Stimulated activated CD8-positive, alpha-beta memory T cell treated with anti-CD3 and anti-CD28 coated beads, Interleukin-15, amount 100 ng/mL, for 4 hours (primary cell): ENCODE measurements at regions not wholly inside any gene's neighbourhood (a gene's known extent, or its start where the extent isn't known, plus 50 kb on each side); places are given as distances from the start of the nearest gene placed in this dataset.
"Not testable (repeated sequence)": the region's sequence is repeated elsewhere in the genome, so short reads cannot be mapped to it uniquely, and the experiment has no call there.

ENCODE experiments used
- DNase-seq, 2 donors: peaks; one replicate each; pipeline ENCODE4 v3.0.0-alpha.2; 2020; ENCODE audit warnings: low read depth in 2 of 2

DNA sequence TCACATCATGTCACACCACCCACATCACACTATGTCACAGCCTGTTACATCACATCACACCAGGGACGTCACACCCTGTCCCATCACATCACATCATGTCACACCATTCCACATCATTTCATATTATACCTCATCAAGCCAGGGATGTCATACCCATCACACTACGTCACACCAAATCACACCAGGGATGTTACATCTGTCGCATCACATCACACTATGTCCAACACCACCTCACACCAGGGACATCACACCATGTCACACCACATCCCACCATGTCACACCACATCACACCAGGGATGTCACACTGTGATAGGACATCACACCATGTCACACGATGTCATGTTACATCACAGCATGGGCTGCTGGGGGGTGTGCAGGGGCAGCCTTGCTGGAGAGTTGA, 110.6 kb downstream of the TMEM121 start:
- DNase-seq, result no peak

GRCh38 chr14:105637345-105637744, 111.0 kb downstream of the TMEM121 start:
- DNase-seq, result not testable (repeated sequence)

DNA sequence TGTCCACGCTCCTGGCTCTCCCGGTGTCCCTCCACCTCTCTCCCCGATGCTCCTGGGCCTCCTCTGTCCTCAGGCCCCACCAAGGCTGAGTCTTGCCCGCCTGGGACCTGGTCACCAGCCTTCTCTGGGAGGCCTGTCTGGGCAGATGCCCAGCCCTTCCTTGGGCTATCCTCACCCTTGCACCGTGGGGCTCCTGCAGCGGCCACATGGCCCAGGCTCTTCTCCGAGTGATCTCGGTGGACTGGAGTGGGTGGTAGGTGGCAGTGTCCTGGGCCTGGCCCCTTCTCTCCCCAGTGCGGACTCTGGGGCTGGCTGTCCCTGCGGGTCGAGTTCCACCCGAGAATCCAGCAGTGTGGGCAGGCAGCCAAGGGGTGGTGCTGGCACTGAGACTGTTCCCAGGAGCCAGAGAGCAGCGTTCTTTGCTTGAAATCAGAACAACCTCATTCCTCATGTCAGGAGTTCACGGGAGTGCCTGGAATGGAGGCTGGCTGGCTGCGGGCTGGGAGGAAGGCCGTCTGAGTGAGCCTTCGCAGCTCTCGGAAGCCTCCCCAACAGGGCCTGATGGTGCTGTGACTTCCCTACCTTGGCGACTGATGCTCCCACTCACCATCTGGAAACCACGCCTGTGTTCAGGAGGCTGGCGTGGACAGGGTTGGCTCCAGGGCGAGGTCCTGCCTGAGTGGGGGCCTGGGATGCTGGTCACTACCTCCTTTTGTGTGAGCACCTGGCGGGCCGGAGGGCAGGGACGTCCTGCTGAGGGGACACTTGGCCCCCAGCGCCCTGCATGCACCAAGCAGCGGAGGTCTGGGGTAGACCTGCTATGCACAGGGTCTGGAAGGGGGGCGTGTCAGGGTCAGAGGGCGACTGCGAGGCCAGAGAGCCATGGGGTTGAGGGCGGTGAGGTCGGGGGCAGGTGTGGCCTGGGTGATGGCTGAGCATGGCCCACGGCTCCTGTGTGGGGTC, 113.9 kb downstream of the TMEM121 start:
- not testable (repeated sequence) for DNase-seq

DNA sequence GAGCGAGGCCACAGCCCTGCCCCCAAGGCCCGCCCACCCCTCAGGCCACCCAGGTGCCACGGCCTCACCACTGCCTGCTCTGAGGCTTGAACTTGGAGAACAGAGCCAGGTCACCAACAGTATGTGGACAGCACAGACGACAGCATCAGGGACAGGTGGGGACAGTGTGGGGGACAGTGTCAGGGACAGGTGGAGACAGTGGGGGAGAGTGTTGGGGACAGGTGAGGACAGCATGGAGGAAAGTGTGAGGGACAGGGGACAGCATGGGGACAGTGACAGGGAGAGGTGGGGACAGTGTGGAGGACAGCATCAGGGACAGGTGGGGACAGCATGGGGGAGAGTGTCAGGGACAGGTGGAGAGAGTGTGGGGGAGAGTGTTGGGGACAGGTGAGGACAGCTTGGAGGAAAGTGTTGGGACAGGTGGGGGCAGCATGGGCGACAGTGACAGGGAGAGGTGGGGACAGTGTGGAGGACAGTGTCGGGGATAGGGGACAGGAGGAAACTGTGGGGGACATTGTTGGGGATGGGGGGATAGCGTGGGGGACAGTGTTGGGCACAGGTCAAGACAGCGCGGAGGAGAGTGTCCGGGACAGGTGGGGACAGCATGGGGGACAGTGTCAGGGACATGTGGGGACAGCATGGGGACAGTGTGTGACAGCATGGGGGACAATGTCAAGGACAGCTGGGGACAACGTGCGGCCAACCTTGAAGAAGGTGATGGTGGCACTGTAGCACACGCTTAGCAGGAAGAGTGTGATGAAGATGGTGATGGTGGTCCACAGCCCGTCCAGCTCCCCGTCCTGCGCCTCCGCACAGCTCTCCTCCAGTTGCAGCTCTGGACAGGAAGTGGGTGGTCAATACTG, 114.9 kb downstream of the TMEM121 start:
- DNase-seq, result no peak

DNA sequence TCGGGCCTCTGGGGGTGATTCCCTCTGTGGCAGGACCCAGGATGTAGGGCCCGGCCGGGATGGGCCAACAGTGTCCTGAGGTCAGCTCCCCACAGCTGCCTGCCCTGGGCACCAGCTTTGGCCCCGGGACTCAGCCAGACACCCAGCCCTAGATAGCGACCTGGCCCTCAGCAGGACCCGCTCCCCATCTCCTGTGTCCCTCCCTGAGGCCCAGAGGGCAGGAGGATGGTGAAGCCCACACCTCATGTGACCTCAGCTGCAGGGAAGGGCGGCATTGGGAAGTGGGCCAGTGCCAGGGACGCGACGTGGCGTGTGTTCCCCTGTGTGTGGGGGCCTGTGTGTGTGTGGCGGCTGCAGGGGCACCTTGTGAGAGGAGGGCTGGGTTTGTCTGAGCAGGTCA, 115.6 kb downstream of the TMEM121 start:
- DNase-seq, result not testable (repeated sequence)

GRCh38 chr14:105642486-105642885, 116.1 kb downstream of the TMEM121 start:
- not testable (repeated sequence) for DNase-seq

GRCh38 chr14:105643406-105644052, 117.1 kb downstream of the TMEM121 start:
- not testable (repeated sequence) for DNase-seq

- DNase-seq, result not testable (repeated sequence)
Observed at GRCh38 chr14:105644053-105644435, 117.7 kb downstream of the TMEM121 start.

DNA sequence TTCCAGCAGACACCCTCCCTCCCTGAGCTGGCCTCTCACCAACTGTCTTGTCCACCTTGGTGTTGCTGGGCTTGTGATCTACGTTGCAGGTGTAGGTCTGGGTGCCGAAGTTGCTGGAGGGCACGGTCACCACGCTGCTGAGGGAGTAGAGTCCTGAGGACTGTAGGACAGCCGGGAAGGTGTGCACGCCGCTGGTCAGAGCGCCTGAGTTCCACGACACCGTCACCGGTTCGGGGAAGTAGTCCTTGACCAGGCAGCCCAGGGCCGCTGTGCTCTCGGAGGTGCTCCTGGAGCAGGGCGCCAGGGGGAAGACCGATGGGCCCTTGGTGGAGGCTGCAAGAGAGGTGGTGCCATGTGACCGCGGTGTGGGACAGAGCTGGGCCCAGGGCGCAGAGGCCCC, 118.1 kb downstream of the TMEM121 start:
- DNase-seq, result not testable (repeated sequence)

- not testable (repeated sequence) for DNase-seq
Observed at GRCh38 chr14:105644891-105645290, 118.5 kb downstream of the TMEM121 start.

- DNase-seq, result not testable (repeated sequence)
Observed at GRCh38 chr14:105645389-105645788, 119.0 kb downstream of the TMEM121 start.

- no peak for DNase-seq
Observed at GRCh38 chr14:105646175-105646574, 119.8 kb downstream of the TMEM121 start.

DNA sequence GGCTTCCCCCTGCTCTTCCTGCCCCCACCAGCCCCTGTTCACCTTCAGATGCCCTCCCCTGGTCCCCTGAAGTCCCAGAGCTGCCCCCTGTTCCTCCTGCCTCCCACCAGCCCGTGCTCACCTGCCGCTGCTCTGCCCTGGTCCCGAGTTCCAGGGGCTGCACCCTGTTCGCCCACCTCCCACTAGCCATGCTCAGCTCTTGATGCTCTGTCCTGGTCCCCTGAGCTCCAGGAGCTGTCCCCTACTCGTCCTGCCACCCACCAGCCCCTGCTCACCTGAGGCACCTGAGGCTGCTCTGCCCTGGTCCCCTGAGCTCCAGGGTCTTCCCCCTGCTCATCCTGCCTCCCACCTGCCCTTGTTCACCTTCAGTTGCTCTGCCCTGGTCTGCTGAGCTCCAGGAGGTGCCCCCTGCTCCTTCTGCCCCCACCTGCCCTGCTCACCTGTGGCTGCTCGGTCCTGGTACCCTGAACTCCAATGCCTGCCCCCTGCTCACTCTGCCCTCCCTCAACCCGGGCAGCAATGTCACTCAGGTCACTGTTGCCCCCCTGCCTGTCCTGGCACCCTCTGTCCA, 120.4 kb downstream of the TMEM121 start:
- not testable (repeated sequence) for DNase-seq

GRCh38 chr14:105647426-105647783, 121.0 kb downstream of the TMEM121 start:
- not testable (repeated sequence) for DNase-seq

DNA sequence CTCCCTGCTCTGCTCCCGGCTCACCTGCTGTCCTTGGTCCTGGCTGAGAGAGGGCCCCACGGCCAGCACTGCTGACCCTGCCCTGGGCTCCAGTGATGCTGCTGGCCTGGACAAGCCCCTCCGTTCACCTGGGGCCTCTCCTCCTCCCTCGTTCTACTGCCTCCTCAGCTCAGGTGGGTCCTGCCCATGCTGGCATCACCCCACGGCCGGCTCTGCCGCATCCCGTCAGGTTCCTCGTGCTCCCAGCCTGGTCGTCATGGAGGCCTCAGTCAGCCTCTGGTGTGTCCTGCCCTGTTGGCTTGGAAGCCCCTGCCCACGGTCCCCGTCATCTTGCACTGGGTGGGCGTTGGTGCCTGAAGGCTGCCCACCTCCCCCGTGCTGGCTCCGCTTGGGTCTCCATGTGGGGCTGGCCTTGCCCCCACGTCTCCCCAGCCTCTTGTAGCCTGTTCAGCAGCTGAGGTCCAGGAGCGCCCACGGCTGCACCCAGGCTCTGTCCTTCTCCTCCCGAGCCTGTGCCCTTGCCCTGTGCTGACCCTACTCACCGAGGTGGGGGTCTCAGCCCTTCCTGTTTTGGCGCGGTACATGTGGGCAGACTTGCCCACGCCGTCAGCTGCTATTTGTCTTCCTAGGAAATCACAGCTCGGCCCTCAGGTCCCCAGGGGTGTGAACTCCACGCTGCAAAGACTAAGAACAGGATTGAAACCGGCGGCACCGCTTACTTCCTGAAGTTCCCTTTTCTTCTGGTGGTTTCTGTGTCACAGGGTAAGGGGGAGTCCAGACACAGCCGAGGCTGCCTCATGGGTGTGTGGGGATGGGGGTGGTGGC, 121.6 kb downstream of the TMEM121 start:
- DNase-seq, result no peak

- DNase-seq, result not testable (repeated sequence)
Observed at GRCh38 chr14:105648609-105649535, 122.5 kb downstream of the TMEM121 start.

GRCh38 chr14:105652317-105652716, 125.9 kb downstream of the TMEM121 start:
- not testable (repeated sequence) for DNase-seq

DNA sequence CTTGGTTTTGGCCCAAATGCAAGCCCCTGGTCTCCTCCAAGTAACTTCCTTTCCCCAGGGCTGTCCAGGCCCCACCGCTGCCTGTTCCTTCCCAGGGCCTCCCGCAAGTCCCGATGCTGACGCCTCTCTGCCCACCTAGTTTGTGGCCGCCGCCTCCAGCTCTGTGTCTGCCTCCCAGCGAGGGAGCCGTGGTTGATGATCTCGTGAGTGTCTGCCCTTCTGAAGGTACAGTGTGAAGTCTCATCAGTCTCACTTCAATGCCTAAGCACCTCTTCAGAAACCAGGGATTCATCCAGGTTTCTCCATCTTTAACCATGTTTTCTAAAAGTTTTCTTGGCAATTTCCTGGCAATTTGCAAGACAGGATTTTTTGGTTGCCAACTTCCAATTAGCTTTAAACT, 127.5 kb downstream of the TMEM121 start:
- not testable (repeated sequence) for DNase-seq

- DNase-seq, result not testable (repeated sequence)
Observed at GRCh38 chr14:105659255-105659654, 132.9 kb downstream of the TMEM121 start.
